Activated gamma-delta T cell treated with Interleukin-2 at 50 U/mL for 16 hours (primary cell): ENCODE measurements at regions not wholly inside any gene's neighbourhood (a gene's known extent, or its start where the extent isn't known, plus 50 kb on each side); places are given as distances from the start of the nearest gene placed in this dataset.
"Not testable (repeated sequence)": the region's sequence is repeated elsewhere in the genome, so short reads cannot be mapped to it uniquely, and the experiment has no call there.

Experiments used
- DNase-seq: peaks from one replicate; pipeline ENCODE4 v3.0.0-alpha.2; 2020

GRCh38 chr1:232440325-232441035 is 189.5 kb downstream of the SIPA1L2 start:
- no peak for DNase-seq

DNA sequence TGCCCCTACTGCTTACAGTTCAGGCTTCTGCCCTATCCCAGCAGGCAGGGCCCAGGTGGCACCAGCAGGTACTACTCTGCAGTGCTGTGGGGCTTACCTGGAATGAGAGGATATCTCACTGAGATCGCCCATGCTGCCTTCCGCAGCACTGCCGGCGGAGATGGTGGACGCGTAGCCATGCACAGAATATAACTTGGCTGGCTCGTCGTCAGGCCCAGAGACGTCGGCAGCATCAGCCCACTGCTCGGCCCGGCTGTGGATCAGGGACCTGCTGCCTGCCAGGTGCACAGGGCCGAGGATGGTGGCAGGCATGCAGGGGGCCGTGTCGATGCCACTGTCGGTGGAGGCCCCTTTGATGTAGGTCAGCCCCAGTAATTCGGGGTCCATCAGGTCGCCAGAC is 190.9 kb downstream of the SIPA1L2 start:
- DNase-seq = no peak

DNA sequence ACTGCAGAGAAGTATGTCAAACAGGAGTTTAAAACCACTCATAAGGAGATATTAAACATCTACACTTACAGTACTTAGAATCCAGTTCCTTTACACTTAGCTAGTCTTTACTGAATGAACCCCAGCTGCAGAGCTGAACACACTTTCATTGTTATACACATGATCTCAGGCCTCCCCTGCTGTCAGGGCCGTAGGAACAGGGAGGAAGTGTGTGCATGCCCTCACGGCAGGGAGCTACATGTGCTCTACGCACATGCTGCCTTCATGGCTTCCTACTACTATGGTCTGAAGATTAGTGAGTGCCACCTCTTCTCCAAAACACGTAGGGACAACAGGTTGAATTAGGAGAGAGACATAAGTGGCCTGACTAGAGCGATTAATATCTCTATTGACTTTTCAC is 191.5 kb downstream of the SIPA1L2 start:
- DNase-seq = no peak

DNA sequence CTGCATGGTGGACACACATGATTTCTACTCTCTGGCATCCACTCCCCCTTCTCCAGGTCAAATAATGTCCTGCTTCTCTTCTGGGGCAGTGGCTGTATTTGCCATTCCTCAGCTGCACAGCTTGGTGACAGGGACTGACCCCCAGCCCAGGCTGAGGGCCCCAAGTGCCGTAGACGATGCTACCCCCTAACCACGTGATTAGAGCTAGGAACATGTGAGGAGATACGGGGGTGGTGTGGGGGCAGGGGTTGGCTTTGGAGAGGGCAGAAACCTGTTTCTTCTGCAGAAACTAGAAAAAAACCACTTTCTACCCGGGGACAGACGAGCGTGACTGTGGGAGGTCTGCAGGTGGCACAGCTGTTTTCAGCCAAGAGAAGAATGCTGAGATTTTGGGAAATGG is 192.4 kb downstream of the SIPA1L2 start:
- DNase-seq = no peak

- no peak for DNase-seq
Measured at GRCh38 chr1:232435729-232436128, 194.2 kb downstream of the SIPA1L2 start.

DNA sequence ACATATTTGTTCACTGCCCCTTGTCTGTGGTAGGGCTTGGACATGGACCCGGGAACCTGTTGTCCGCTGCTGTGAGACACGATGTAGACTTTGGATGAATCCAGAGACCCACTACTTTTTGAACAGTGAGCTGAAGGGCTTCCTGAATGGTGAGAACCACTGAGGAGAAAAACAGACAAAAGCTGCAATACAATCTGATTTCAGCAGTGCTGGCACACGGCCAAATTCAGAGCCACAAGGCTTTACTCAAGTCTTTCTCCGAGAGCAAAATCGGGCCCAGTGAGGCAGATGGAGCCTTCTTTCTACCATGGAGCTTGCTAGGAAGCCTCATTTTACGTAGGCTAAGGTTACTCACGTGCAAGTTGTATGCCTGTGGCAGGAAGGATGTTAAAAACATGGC is 197.6 kb downstream of the SIPA1L2 start:
- DNase-seq = no peak

- DNase-seq = no peak
Measured at GRCh38 chr1:232431748-232432147, 198.2 kb downstream of the SIPA1L2 start.

- no peak for DNase-seq
Measured at GRCh38 chr1:232431326-232431725, 198.6 kb downstream of the SIPA1L2 start.

DNA sequence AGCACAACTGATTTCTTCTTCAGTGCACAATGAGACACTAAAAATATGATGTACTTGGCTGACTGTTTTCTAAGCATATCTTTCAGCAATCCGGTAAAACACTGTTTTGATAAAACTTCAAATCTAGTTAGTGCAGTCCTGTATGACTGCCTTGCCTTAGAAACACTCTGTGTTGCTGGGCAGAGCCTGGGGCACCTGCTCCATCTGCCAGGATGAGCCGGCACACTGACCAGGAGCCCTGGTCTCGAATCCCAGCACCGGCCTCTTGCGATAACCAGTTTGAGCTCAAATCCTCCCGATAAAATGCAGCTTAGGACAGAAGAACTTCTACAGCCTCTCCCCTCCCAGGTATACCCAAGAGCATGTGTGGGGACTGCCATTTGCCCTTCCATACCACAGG is 199.5 kb downstream of the SIPA1L2 start:
- DNase-seq = no peak

GRCh38 chr1:232428786-232429530 is 201.0 kb downstream of the SIPA1L2 start:
- no peak for DNase-seq

DNA sequence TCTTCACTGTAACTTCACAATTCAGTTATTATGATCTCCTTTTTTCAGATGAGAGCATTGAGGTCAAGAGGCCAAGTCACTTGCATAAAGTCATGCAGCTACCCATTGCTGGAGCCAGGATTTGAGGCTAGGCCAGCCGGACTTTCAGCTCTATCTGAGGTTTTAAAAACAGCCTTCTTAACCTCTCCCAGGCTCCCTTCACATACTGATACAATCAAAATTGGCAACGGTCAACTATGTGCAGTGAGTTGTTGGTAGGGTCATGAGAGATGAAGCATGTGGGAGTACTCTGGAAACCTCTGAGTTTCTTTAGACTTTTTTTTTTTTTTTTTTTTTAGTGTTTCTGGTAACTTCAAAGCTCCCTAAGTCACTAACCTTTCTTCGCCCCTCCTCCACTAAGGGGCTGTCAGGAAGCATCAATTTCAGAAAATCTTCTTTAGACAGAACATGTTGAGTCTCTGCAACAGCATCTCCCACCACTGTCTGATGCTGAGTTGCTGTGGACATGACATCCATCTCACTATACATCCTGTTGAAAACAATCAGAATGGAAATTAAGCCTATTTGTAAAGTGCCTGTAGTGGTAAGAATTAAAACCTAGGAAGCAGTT is 201.8 kb downstream of the SIPA1L2 start:
- no peak for DNase-seq

- no peak for DNase-seq
Measured at GRCh38 chr1:232426801-232427200, 203.1 kb downstream of the SIPA1L2 start.

- DNase-seq = no peak
Measured at GRCh38 chr1:232425421-232425820, 204.5 kb downstream of the SIPA1L2 start.

DNA sequence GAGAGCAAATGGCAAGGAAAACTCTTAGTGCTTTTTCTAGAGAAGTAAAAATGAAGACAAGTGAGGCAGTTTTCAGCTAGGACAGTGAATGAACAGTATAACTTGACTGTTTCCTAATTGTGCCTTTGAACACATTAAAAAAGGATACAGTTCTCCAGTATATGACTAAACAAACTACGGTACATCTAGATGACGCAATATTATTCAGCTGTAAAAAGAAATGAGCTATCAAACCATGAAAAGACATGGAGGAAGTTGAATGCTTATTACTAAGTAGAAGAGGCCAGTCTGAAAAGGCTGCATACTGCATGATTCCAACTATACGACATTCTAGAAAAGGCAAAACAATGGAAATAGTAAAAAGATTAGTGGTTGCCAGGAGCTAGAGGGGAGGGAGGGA is 206.3 kb downstream of the SIPA1L2 start:
- no peak for DNase-seq

DNA sequence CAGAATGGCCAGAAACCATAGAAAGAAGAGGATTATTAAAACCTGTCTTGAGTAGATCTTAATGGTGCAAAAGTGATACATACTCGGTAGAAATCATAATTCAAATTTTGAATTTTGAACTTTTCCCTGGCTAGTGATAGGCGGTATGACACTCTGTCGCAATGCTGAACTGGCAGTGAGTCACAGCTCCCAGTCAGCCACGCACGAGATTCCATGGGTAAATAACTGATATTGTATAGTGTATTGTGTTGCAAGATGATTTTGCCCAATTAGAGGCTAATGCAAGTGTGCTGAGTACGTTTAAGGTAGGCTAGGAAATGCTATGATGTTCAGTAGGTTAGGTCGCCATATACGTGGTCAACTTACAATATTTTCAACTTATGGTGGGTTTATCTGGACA is 207.0 kb downstream of the SIPA1L2 start:
- no peak for DNase-seq

GRCh38 chr1:232422098-232422497 is 207.8 kb downstream of the SIPA1L2 start:
- DNase-seq = no peak

- no peak for DNase-seq
Measured at GRCh38 chr1:232421143-232421796, 208.7 kb downstream of the SIPA1L2 start.

DNA sequence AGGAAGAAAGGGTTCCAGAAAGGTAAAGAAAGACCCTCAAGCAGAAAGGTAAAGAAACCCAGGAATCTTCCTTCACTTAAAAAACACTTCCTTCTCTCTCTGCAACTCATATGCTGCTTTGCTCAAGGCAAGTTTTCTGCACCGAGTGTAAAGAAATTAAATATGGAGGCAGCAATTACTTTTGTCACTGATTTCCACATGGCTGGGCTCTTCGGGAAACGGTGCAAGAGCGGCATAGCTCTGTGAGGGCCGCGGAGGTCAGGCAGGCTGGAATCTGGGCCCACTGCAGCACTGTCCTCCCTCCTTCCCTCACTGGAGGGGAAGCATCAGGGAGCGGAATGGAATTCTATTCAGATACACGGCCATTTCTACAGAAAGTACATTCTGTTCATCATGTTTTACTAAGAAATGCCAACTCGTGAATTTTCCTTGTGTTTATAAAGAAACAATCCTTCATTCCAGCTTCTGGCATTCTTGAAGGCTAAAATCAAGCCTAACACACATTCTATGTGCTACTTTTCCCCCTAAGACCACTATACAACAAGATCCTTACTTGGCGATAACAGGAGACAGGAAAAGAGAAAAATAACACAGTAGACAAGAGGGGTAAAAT is 212.2 kb downstream of the SIPA1L2 start:
- DNase-seq = no peak

- DNase-seq = no peak
Measured at GRCh38 chr1:232416026-232416568, 213.8 kb downstream of the SIPA1L2 start.

DNA sequence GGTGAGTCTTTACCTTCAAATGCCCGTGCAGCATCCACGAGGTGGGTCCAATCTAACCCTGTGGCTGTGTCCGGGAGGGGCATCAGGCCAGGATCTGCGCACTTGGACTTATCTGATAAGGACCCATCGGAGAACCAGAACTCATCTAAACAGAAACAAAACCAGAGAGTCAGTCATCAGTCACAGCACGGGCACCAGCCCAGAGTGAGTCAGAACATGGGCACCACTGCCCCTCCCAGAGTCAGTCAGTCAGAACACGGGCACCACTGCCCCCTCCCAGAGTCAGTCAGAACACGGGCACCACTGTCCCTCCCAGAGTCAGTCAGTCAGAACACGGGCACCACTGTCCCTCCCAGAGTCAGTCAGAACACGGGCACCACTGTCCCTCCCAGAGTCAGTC is 214.5 kb downstream of the SIPA1L2 start:
- not testable (repeated sequence) for DNase-seq

DNA sequence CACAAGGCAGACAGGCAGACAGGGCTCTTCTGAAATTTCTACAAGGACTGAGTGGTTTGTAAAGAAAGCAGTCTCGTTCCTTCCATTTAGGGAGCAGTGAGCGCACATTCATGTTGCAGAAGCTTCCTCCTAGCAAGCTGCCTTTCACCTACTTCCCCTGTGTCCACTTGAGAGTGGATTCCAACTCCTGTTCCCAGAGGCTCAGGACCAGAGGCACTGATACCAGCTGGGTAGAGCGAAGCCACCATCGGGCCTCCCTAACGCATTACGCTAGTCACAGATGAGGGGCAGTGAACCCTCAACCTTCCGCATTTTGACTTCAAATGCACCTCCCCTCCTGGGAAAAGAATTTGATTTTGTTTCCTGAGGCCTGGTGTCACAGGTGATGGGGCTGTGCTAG is 215.8 kb downstream of the SIPA1L2 start:
- no peak for DNase-seq

DNA sequence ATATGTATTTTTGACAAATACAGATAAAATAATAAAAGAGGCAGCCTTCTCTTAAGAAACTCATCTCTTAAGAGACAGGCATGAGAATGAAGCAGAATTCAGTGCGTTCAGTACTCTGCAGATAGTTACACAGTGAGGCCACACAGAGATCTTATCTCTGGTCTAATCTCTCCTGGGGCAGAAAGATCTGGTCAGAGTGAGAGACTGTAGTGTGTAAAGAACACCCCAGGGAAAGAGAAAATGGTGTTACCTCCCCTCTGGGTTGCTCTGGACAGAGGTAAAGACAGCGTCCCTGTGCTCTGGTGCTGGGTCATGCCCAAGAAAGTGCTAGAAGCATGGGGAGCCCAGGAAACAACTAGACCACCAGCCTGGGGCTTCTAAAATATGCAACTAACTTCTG is 216.3 kb downstream of the SIPA1L2 start:
- DNase-seq = no peak

DNA sequence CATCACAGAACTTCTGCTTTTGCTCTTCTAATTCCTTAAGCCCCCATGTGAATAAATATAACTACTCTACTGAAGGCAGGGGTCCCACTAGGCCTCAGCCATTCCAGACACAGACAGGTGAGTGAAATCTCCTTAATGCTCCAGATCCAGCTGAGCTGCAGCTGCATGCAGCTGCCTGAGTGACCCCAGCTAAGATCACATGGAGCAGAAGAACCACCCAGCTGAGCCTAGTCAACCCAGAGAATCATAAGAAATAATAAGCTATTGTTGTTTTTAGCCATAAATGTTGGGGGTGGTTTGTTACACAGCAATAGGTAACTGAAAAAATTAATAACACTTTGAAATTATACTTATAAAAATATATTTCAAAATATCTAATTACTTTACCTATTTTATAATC is 220.3 kb downstream of the SIPA1L2 start:
- DNase-seq = no peak
